SK-N-SH (cell line): ENCODE measurements at regions not wholly inside any gene's neighbourhood (a gene's known extent, or its start where the extent isn't known, plus 50 kb on each side); places are given as distances from the start of the nearest gene placed in this dataset.

Experiments
- CTCF ChIA-PET: fragments of 300-600, 350-600 bp; formaldehyde crosslinking; extraction: SDS; loops from one replicate; lab custom pipeline; 2021; lab: Yijun Ruan, JAX
- POLR2A ChIA-PET: fragments of 350-600 bp; sonication (Branson Sonifier 250); formaldehyde crosslinking; extraction: SDS; loops from one replicate; lab custom pipeline; 2020; ENCODE audit warnings: antibody characterized with exemption, inconsistent platforms; lab: Yijun Ruan, JAX
- DNase-seq: peaks from one replicate; pipeline ENCODE4 v3.0.0; 2012
- H2AFZ ChIP-seq: fragments of 200-600 bp; sonication (generic); 2 replicates; pipeline ENCODE4 v1.8.1; 2016; ENCODE audit warnings: antibody characterized with exemption, mild to moderate bottlenecking, low read depth
- H3F3A ChIP-seq: fragments of 200-600 bp; sonication (generic); replicated peaks from 2 replicates; pipeline ENCODE3; 2016; ENCODE audit warnings: antibody characterized with exemption, mild to moderate bottlenecking; ENCODE audit not compliant: insufficient read depth
- H3K27ac ChIP-seq, 2 experiments: fragments of 200-500 bp in 1 of 2; fragments of 200-600 bp in 1 of 2; sonication (Bioruptor generic) in 1 of 2; sonication (generic), shearing (Covaris generic) in 1 of 2; 2 replicates each; pipeline versions ENCODE4 v1.5.1 to v1.6.1; 2014 to 2016; ENCODE audit warnings: low read depth in 2 of 2, inconsistent platforms in 1 of 2, low read length in 1 of 2, mild to moderate bottlenecking in 1 of 2, mixed read lengths in 1 of 2
- H3K27me3 ChIP-seq: fragments of 200-600 bp; sonication (generic), shearing (Covaris generic); 2 replicates; pipeline ENCODE4 v1.6.1; 2016; ENCODE audit warnings: mixed run types; ENCODE audit not compliant: insufficient read depth
- H3K36me3 ChIP-seq, 2 experiments: fragments of 200-500 bp in 1 of 2; fragments of 200-600 bp in 1 of 2; sonication (Bioruptor generic) in 1 of 2; sonication (generic) in 1 of 2; replicated peaks in 1 of 2; 2 replicates each; pipeline versions ENCODE3 to v1.5.1; 2014 to 2016; ENCODE audit warnings: low read length in 1 of 2, mild to moderate bottlenecking in 1 of 2; ENCODE audit not compliant: insufficient read depth in 2 of 2, control insufficient read depth in 1 of 2
- H3K4me1 ChIP-seq, 2 experiments: fragments of 200-500 bp in 1 of 2; fragments of 200-600 bp in 1 of 2; sonication (Bioruptor generic) in 1 of 2; sonication (generic), shearing (Covaris generic) in 1 of 2; 2 replicates each; pipeline versions ENCODE4 v1.5.1 to v1.6.1; 2014 to 2016; ENCODE audit warnings: low read depth in 1 of 2, low read length in 1 of 2, mixed run types in 1 of 2; ENCODE audit not compliant: insufficient read depth in 2 of 2, control insufficient read depth in 1 of 2
- H3K4me2 ChIP-seq: fragments of 200-600 bp; sonication (generic), shearing (Covaris generic); 2 replicates; pipeline ENCODE4 v1.6.1; 2017; ENCODE audit warnings: mixed run types
- H3K4me3 ChIP-seq, 2 experiments: fragments of 200-500 bp in 1 of 2; fragments of 200-600 bp in 1 of 2; sonication (Bioruptor generic) in 1 of 2; sonication (generic), shearing (Covaris generic) in 1 of 2; 2 replicates each; pipeline versions ENCODE4 v1.5.1 to v1.8.1; 2014 to 2016; ENCODE audit warnings: low read depth in 2 of 2, inconsistent platforms in 1 of 2, low read length in 1 of 2, mild to moderate bottlenecking in 1 of 2, mixed read lengths in 1 of 2, moderate library complexity in 1 of 2
- H3K79me2 ChIP-seq: fragments of 200-600 bp; sonication (generic); 2 replicates; pipeline ENCODE4 v1.8.1; 2017; ENCODE audit warnings: mild to moderate bottlenecking; ENCODE audit not compliant: insufficient read depth
- H3K9ac ChIP-seq: fragments of 200-600 bp; sonication (generic); 2 replicates; pipeline ENCODE4 v1.6.1; 2017; ENCODE audit warnings: mixed run types
- H3K9me2 ChIP-seq: fragments of 200-600 bp; sonication (generic); 2 replicates; pipeline ENCODE4 v1.6.1; 2017; ENCODE audit warnings: mixed run types
- H3K9me3 ChIP-seq: fragments of 200-600 bp; sonication (generic); 2 replicates; pipeline ENCODE4 v1.6.1; 2017; ENCODE audit warnings: mixed run types, mild to moderate bottlenecking, moderate library complexity
- H4K20me1 ChIP-seq: fragments of 200-600 bp; sonication (generic); 2 replicates; pipeline ENCODE4 v1.6.1; 2017; ENCODE audit warnings: mild to moderate bottlenecking, mixed run types; ENCODE audit not compliant: insufficient read depth
- EP300 ChIP-seq, 2 experiments: IDR thresholded peaks; 2 replicates each; pipeline versions ENCODE4 v1.4.0 to v1.6.1; 2012; ENCODE audit warnings: borderline replicate concordance in 1 of 2, low read depth in 1 of 2, low read length in 1 of 2
- EZH2phosphoT487 ChIP-seq: fragments of 200-600 bp; sonication (generic); IDR thresholded peaks from 2 replicates; pipeline ENCODE4 v1.6.1; 2017; ENCODE audit warnings: low read depth, mixed run types, mild to moderate bottlenecking, antibody characterized with exemption, moderate library complexity, borderline replicate concordance
- FOXJ3 ChIP-seq: sonication (generic); formaldehyde crosslinking; IDR thresholded peaks from 2 replicates; pipeline ENCODE4 v1.5.1; 2020; ENCODE audit warnings: mild to moderate bottlenecking, missing genetic modification reagents
- FOXM1 ChIP-seq: IDR thresholded peaks from 2 replicates; pipeline ENCODE4 v1.4.0; 2012; ENCODE audit warnings: low read depth, mild to moderate bottlenecking
- GABPA ChIP-seq: IDR thresholded peaks from 2 replicates; pipeline ENCODE4 v1.4.0; 2012; ENCODE audit warnings: low read depth, mild to moderate bottlenecking
- GATA2 ChIP-seq: sonication (generic); formaldehyde crosslinking; IDR thresholded peaks from 2 replicates; pipeline ENCODE4 v1.5.0; 2020; ENCODE audit warnings: mild to moderate bottlenecking, missing genetic modification reagents
- MEF2A ChIP-seq: IDR thresholded peaks from 2 replicates; pipeline ENCODE4 v1.4.0; 2012; ENCODE audit warnings: low read depth, borderline replicate concordance
- MXI1 ChIP-seq: IDR thresholded peaks from 2 replicates; pipeline ENCODE4 v1.6.1; 2012; ENCODE audit warnings: mild to moderate bottlenecking, low read depth, low read length, improper control_type of control experiment
- POLR2AphosphoS5 ChIP-seq: IDR thresholded peaks from 2 replicates; pipeline ENCODE4 v1.6.1; 2012; ENCODE audit warnings: low read depth, low read length
- RCOR1 ChIP-seq: fragments of 150-350 bp; IDR thresholded peaks from 2 replicates; pipeline ENCODE4 v1.6.1; 2017; ENCODE audit warnings: antibody characterized with exemption, low read length
- SIN3A ChIP-seq: IDR thresholded peaks from 2 replicates; pipeline ENCODE4 v1.6.1; 2012; ENCODE audit warnings: low read depth, mild to moderate bottlenecking, low read length, moderate library complexity, borderline replicate concordance
- TEAD4 ChIP-seq: IDR thresholded peaks from 2 replicates; pipeline ENCODE4 v1.4.0; 2012; ENCODE audit warnings: mild to moderate bottlenecking, borderline replicate concordance; ENCODE audit not compliant: insufficient read depth
- WGBS: methylation state at CpG from one replicate; pipeline ENCODE4 v1.1.6; 2017; ENCODE audit warnings: low lambda C conversion rate; 5-methylcytosine and 5-hydroxymethylcytosine counted together
- TF ChIP-seq, protein P1 (sequence below): IDR thresholded peaks from 2 replicates; pipeline ENCODE4 v1.4.0; 2012; ENCODE audit warnings: low read depth, borderline replicate concordance
- TF ChIP-seq, protein P2 (sequence below): fragments of 150-350 bp; IDR thresholded peaks from 2 replicates; pipeline ENCODE4 v1.6.1; 2017; ENCODE audit warnings: antibody characterized with exemption, low read length, low read depth, borderline replicate concordance

DNA sequence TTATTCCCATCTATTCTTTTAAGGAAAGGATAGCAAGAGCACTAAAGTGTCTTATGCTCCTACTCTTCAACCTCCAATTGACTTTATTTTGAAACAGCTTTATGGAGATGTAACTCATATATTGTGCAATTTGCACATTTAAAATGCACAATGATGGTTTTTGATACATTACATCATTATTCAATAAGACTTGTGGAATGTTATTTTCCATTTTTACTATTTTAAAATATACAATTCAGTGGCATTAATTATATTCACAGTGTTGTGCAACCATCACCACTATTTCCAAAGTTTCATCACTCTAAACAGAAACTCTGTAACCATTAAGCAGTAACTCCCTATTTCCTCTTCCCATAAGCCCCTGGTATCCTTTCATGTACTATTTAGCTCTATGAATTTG lies 489.8 kb downstream of the NEBL start:
- no peaks in the 10 kb centered on the region for H4K20me1 ChIP-seq
- no peaks in the 10 kb centered on the region for H3K79me2 ChIP-seq
- H3K9me2 ChIP-seq: no peaks in the 10 kb centered on the region
- POLR2A ChIA-PET: no interaction called here
- CTCF ChIA-PET: no interaction called here
- H3F3A ChIP-seq: no peaks in the 10 kb centered on the region
- TF ChIP-seq SIN3A (no peak), MEF2A (no peak), EZH2phosphoT487 (no peak), FOXJ3 (CRISPR knock-in tag) (no peak), RCOR1 (no peak), TEAD4 (no peak)
- TF ChIP-seq, protein P1, sequence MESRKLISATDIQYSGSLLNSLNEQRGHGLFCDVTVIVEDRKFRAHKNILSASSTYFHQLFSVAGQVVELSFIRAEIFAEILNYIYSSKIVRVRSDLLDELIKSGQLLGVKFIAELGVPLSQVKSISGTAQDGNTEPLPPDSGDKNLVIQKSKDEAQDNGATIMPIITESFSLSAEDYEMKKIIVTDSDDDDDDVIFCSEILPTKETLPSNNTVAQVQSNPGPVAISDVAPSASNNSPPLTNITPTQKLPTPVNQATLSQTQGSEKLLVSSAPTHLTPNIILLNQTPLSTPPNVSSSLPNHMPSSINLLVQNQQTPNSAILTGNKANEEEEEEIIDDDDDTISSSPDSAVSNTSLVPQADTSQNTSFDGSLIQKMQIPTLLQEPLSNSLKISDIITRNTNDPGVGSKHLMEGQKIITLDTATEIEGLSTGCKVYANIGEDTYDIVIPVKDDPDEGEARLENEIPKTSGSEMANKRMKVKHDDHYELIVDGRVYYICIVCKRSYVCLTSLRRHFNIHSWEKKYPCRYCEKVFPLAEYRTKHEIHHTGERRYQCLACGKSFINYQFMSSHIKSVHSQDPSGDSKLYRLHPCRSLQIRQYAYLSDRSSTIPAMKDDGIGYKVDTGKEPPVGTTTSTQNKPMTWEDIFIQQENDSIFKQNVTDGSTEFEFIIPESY: no peak
- H3K4me2 ChIP-seq: no peak overlapping the region
- H2AFZ ChIP-seq: no peak overlapping the region
- H3K4me1 ChIP-seq: no peaks in the 10 kb centered on the region
- H3K9ac ChIP-seq: no peak overlapping the region
- no peaks in the 10 kb centered on the region; the same call in none of the 2 replicates for H3K9me3 ChIP-seq
- no peak overlapping the region for H3K4me3 ChIP-seq
- no peak for DNase-seq
- H3K27me3 ChIP-seq: no peaks in the 10 kb centered on the region
- H3K36me3 ChIP-seq: no peaks in the 10 kb centered on the region
- no peak overlapping the region for H3K27ac ChIP-seq

DNA sequence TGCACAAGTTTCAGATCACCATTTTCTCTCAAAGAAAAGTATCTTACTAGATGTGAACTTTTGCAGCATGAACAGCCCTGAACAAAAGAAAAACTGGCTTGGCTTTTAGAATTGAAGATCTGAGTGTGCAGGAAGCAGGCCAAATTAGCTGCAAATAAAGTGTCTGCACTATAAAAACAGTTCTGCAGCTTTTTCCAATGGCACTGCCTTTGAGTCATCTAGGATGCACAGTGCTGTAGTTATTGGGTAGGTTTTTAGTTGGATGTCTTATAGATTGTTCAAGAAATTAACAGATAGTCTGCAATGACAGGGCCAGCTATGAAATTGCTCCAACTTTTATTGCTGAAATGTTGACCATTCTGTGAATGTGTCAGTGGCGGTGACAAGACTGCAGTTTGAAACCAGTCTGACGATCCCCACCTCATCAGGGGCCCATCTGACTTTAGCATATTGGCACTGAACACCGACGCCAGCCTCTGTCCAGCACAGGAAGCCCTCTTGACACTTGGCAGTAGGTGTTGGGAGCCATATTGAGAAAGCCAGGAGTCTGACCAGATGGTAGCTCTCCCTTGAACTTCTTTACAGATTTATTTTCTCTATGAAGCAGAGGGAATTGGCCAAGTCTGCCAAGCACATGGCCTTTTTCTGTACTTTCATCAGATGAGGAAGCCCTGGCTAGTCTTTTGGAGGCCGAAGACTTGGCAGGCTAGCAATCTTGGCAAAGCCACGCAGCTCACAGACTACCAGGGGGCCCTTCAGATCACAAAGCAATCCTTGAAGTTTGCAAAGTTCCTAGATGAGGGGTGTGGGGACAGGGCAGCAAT lies 490.6 kb downstream of the NEBL start:
- H3K79me2 ChIP-seq: no peaks in the 10 kb centered on the region
- H3K4me1 ChIP-seq: no peaks in the 10 kb centered on the region; a peak in 1 of 4 replicates
- H2AFZ ChIP-seq: no peak overlapping the region
- H3K9me3 ChIP-seq: no peaks in the 10 kb centered on the region; the same call in none of the 2 replicates
- no peaks in the 10 kb centered on the region for H3K27me3 ChIP-seq
- no peak overlapping the region for H3K4me3 ChIP-seq
- H4K20me1 ChIP-seq: no peaks in the 10 kb centered on the region
- no peaks in the 10 kb centered on the region for H3K36me3 ChIP-seq
- no peak for TF ChIP-seq GABPA
- no peak for TF ChIP-seq SIN3A
- no peak for TF ChIP-seq EP300 (IDR thresholded peaks at IDR 0.05; ENCODE audit: borderline replicate concordance in 1 of 2, low read depth in 1 of 2, low read length in 1 of 2)
- no peak for TF ChIP-seq GATA2 (CRISPR knock-in tag)
- no peak for TF ChIP-seq TEAD4
- TF ChIP-seq, protein P2, sequence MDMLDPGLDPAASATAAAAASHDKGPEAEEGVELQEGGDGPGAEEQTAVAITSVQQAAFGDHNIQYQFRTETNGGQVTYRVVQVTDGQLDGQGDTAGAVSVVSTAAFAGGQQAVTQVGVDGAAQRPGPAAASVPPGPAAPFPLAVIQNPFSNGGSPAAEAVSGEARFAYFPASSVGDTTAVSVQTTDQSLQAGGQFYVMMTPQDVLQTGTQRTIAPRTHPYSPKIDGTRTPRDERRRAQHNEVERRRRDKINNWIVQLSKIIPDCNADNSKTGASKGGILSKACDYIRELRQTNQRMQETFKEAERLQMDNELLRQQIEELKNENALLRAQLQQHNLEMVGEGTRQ: no peak
- TF ChIP-seq EZH2phosphoT487: no peak
- TF ChIP-seq FOXM1: no peak
- TF ChIP-seq, protein P1: no peak
- no peak for TF ChIP-seq POLR2AphosphoS5
- TF ChIP-seq MXI1: no peak
- no peak for TF ChIP-seq RCOR1
- no peak overlapping the region for H3K4me2 ChIP-seq
- H3K9ac ChIP-seq: no peak overlapping the region
- WGBS: 30% methylated on average over 4 of the region's 6 CpGs
- no peak overlapping the region for H3K27ac ChIP-seq
- no peaks in the 10 kb centered on the region for H3K9me2 ChIP-seq
- no peak for DNase-seq
- POLR2A ChIA-PET: no interaction called here
- CTCF ChIA-PET: no interaction called here
- no peaks in the 10 kb centered on the region for H3F3A ChIP-seq
